ENCODE measurements at regions not wholly inside any gene's neighbourhood (a gene's known extent, or its start where the extent isn't known, plus 50 kb on each side); places are given as distances from the start of the nearest gene placed in this dataset.

DNA sequence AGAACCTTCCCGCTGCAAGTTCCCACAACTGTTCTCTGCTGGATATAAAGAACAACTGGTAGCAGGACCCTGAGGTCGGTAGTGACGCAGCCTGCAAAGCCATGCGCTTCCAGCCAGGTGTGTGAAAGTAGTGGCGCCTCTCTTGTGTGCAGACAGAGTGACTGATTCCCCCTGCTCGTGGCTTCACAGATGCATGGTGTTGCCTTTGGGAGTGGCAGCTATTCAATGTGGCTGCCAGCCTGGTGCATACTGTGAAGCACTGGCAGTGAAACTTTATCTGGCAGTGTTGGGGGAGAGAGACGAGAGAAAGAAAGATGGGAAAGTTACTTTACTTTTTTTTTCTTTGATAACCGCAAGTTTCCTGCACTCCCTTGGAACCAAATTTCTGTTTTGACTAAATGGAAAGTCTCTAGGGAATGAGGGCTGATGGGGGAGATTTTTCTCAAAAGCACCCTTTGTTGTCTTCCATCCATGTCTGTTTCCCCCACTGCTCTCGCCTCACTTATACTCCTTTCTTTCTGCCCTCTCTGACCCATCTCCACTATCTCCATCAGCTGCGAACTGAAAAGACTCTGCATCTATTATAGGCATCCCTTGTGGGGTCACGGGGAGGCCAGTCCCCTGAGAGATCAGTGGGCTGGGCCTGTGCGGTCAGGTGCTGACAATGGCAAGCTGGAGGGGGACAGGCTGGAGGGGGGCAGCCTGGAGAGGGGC is 90.0 kb upstream of the TNP1 start:
- Histone ChIP-seq H3K4me3 (ENCODE audit: low read depth, low read length) (no peak overlapping the region), H3K9me3 (ENCODE audit: severe bottlenecking) (no peaks in the 10 kb centered on the region), H3K27ac (no peak overlapping the region), H3K36me3 (no peaks in the 10 kb centered on the region), H3K27me3 (ENCODE audit: insufficient read depth, low read depth, severe bottlenecking) (no peaks in the 10 kb centered on the region)
- no peak for DNase-seq
- no peak for TF ChIP-seq CTCF (IDR thresholded peaks at IDR 0.05; ENCODE audit: low read depth, low read length)

DNA sequence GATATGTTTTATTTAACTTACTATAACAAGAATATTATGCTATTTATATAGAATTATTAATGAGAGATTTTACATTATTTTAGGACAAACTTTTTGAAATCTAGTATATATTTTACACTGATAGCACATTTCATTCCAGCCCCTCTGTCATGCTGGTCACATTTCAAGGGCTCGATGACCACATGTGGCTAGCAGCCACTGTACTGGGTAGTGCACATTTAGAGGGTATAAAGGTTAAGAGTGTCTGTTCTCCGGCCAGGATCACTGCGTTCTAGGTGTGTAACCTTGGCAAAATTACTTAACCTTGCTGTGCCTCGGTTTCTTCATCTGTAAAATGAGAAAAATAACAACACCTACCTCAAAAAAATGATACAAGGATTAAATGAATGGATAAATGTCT is 87.2 kb upstream of the TNP1 start:
- no peaks in the 10 kb centered on the region for H3K9me3 ChIP-seq (ENCODE audit: severe bottlenecking)
- no peaks in the 10 kb centered on the region for H3K36me3 ChIP-seq
- H3K27ac ChIP-seq: no peak overlapping the region
- no peak for TF ChIP-seq CTCF (IDR thresholded peaks at IDR 0.05; ENCODE audit: low read depth, low read length)
- DNase-seq: no peak
- H3K27me3 ChIP-seq (ENCODE audit: insufficient read depth, low read depth, severe bottlenecking): no peaks in the 10 kb centered on the region
- no peak overlapping the region for H3K4me3 ChIP-seq (ENCODE audit: low read depth, low read length)

DNA sequence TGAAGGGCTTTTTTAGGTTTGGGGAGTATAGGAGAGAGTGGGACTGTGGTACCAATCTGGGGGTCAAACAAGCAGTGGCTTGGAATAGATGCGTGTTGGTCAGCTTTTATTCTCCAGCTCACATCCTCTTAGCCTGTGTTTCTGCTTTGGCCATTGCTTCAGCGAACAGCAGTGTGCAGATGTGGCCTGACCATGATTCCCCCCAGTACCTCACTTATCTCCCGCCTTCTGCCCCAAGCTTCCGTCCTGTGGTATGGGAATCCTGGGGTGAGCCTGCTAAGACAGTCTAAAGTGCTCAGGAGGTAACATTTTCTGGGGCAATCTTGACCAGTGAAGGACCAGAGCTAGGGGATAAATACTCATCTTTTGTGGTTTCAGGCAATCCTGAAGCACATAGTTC is 84.9 kb upstream of the TNP1 start:
- no peak overlapping the region for H3K27ac ChIP-seq
- no peak for DNase-seq
- H3K9me3 ChIP-seq (ENCODE audit: severe bottlenecking): peaks cover 3% of the 10 kb centered on the region
- no peak for TF ChIP-seq CTCF (IDR thresholded peaks at IDR 0.05; ENCODE audit: low read depth, low read length)
- no peaks in the 10 kb centered on the region for H3K27me3 ChIP-seq (ENCODE audit: insufficient read depth, low read depth, severe bottlenecking)
- H3K4me3 ChIP-seq (ENCODE audit: low read depth, low read length): no peak overlapping the region
- no peaks in the 10 kb centered on the region for H3K36me3 ChIP-seq

- no peak for TF ChIP-seq CTCF (IDR thresholded peaks at IDR 0.05; ENCODE audit: low read depth, low read length)
- Histone ChIP-seq H3K27ac (no peak overlapping the region), H3K36me3 (no peaks in the 10 kb centered on the region), H3K9me3 (ENCODE audit: severe bottlenecking) (peaks cover 3% of the 10 kb centered on the region), H3K27me3 (ENCODE audit: insufficient read depth, low read depth, severe bottlenecking) (no peaks in the 10 kb centered on the region), H3K4me3 (ENCODE audit: low read depth, low read length) (no peak overlapping the region)
- no peak for DNase-seq
Observed at GRCh38 chr2:216943109-216943508, 83.2 kb upstream of the TNP1 start.

GRCh38 chr2:216942465-216942864 is 82.6 kb upstream of the TNP1 start:
- Histone ChIP-seq H3K27me3 (ENCODE audit: insufficient read depth, low read depth, severe bottlenecking) (no peaks in the 10 kb centered on the region), H3K36me3 (no peaks in the 10 kb centered on the region), H3K9me3 (ENCODE audit: severe bottlenecking) (peaks cover 3% of the 10 kb centered on the region), H3K27ac (no peak overlapping the region), H3K4me3 (ENCODE audit: low read depth, low read length) (no peak overlapping the region)
- no peak for TF ChIP-seq CTCF (IDR thresholded peaks at IDR 0.05; ENCODE audit: low read depth, low read length)
- no peak for DNase-seq

GRCh38 chr2:216942016-216942415 is 82.2 kb upstream of the TNP1 start:
- no peaks in the 10 kb centered on the region for H3K36me3 ChIP-seq
- TF ChIP-seq CTCF (IDR thresholded peaks at IDR 0.05; ENCODE audit: low read depth, low read length): no peak
- H3K27ac ChIP-seq: no peak overlapping the region
- no peak for DNase-seq
- H3K9me3 ChIP-seq (ENCODE audit: severe bottlenecking): peaks cover 3% of the 10 kb centered on the region
- H3K4me3 ChIP-seq (ENCODE audit: low read depth, low read length): no peak overlapping the region
- no peaks in the 10 kb centered on the region for H3K27me3 ChIP-seq (ENCODE audit: insufficient read depth, low read depth, severe bottlenecking)

Measured in WERI-Rb-1 (cell line).